Suprapubic skin (tissue), 4 donors: ENCODE measurements at regions not wholly inside any gene's neighbourhood (a gene's known extent, or its start where the extent isn't known, plus 50 kb on each side); places are given as distances from the start of the nearest gene placed in this dataset.

Source experiments
- DNase-seq, 2 donors: peaks; one replicate each; pipeline ENCODE4 v3.0.0-alpha.2; 2019; ENCODE audit warnings: low spot score in 2 of 2
- H3K27ac ChIP-seq: fragments of 200-600 bp; sonication (generic); one replicate; pipeline ENCODE4 v1.5.1; 2019
- H3K27me3 ChIP-seq: fragments of 200-600 bp; sonication (generic); one replicate; pipeline ENCODE4 v1.5.1; 2019
- H3K36me3 ChIP-seq: fragments of 200-600 bp; sonication (generic); one replicate; pipeline ENCODE4 v1.5.1; 2019
- H3K4me1 ChIP-seq: fragments of 200-600 bp; sonication (generic); one replicate; pipeline ENCODE4 v1.5.1; 2019
- H3K4me3 ChIP-seq: fragments of 200-600 bp; sonication (generic); one replicate; pipeline ENCODE4 v1.5.1; 2019; ENCODE audit warnings: mild to moderate bottlenecking
- H3K9me3 ChIP-seq: fragments of 200-600 bp; sonication (generic); one replicate; pipeline ENCODE4 v1.5.1; 2019
- CTCF ChIP-seq, 2 donors: fragments of 200-600 bp in 1 of 2; fragments of 450-650 bp in 1 of 2; sonication (generic) in 1 of 2; IDR thresholded peaks; one replicate each; pipeline ENCODE4 v1.5.1; 2016 to 2019; ENCODE audit warnings: antibody characterized with exemption in 2 of 2, mild to moderate bottlenecking in 1 of 2, moderate library complexity in 1 of 2
- EP300 ChIP-seq: sonication (generic); formaldehyde crosslinking; IDR thresholded peaks from one replicate; pipeline ENCODE4 v1.6.1; 2017; ENCODE audit warnings: antibody characterized with exemption
- POLR2A ChIP-seq, 2 donors: fragments of 450-650 bp; IDR thresholded peaks; one replicate each; pipeline ENCODE4 v1.6.1; 2017; ENCODE audit warnings: antibody characterized with exemption in 2 of 2, mild to moderate bottlenecking in 2 of 2, moderate library complexity in 2 of 2
- POLR2AphosphoS5 ChIP-seq, 3 donors: sonication (generic); formaldehyde crosslinking; IDR thresholded peaks; one replicate each; pipeline ENCODE4 v1.6.1; 2017; ENCODE audit warnings: antibody characterized with exemption in 3 of 3
- WGBS: methylation state at CpG from one replicate; pipeline ENCODE4 v1.1.5; 2018; 5-methylcytosine and 5-hydroxymethylcytosine counted together

- TF ChIP-seq POLR2AphosphoS5 (IDR thresholded peaks at IDR 0.05) (no peak), EP300 (no peak), CTCF (IDR thresholded peaks at IDR 0.05) (no peak), POLR2A (IDR thresholded peaks at IDR 0.05) (no peak)
- Histone ChIP-seq H3K27me3 (no peaks in the 10 kb centered on the region), H3K27ac (no peak overlapping the region), H3K4me1 (no peaks in the 10 kb centered on the region), H3K36me3 (no peaks in the 10 kb centered on the region), H3K9me3 (no peaks in the 10 kb centered on the region), H3K4me3 (no peak overlapping the region)
- WGBS, result 67% methylated on average over 8 of the region's 8 CpGs
- no peak for DNase-seq
Observed at GRCh38 chr5:3401635-3402034, 194.0 kb upstream of the IRX1 start.

- Histone ChIP-seq H3K4me3 (no peak overlapping the region), H3K27ac (no peak overlapping the region), H3K4me1 (no peaks in the 10 kb centered on the region), H3K9me3 (no peaks in the 10 kb centered on the region), H3K36me3 (no peaks in the 10 kb centered on the region), H3K27me3 (no peaks in the 10 kb centered on the region)
- whole genome bisulfite sequencing, result 80% methylated on average over 8 of the region's 8 CpGs
- no peak for DNase-seq
- TF ChIP-seq EP300 (no peak), CTCF (IDR thresholded peaks at IDR 0.05) (no peak), POLR2AphosphoS5 (IDR thresholded peaks at IDR 0.05) (no peak), POLR2A (IDR thresholded peaks at IDR 0.05) (no peak)
Observed at GRCh38 chr5:3400659-3401058, 195.0 kb upstream of the IRX1 start.

GRCh38 chr5:3394891-3395599 lies 200.6 kb upstream of the IRX1 start:
- Histone ChIP-seq H3K27ac (no peak overlapping the region), H3K27me3 (no peaks in the 10 kb centered on the region), H3K4me1 (no peaks in the 10 kb centered on the region), H3K9me3 (no peaks in the 10 kb centered on the region), H3K36me3 (no peaks in the 10 kb centered on the region), H3K4me3 (no peak overlapping the region)
- WGBS, result 48% methylated on average over 12 of the region's 12 CpGs
- TF ChIP-seq POLR2A (IDR thresholded peaks at IDR 0.05) (no peak), CTCF (IDR thresholded peaks at IDR 0.05) (no peak), EP300 (no peak), POLR2AphosphoS5 (IDR thresholded peaks at IDR 0.05) (no peak)
- DNase-seq, result no peak

- H3K27ac ChIP-seq, result no peak overlapping the region
- H3K4me1 ChIP-seq, result no peaks in the 10 kb centered on the region
- no peaks in the 10 kb centered on the region for H3K9me3 ChIP-seq
- 81% methylated on average over 24 of the region's 24 CpGs for WGBS
- H3K36me3 ChIP-seq, result no peaks in the 10 kb centered on the region
- H3K4me3 ChIP-seq, result no peak overlapping the region
- TF ChIP-seq CTCF (IDR thresholded peaks at IDR 0.05) (no peak), POLR2AphosphoS5 (IDR thresholded peaks at IDR 0.05) (no peak), POLR2A (IDR thresholded peaks at IDR 0.05) (no peak), EP300 (no peak)
- DNase-seq, result no peak
- no peaks in the 10 kb centered on the region for H3K27me3 ChIP-seq
Observed at GRCh38 chr5:3393920-3394597, 201.6 kb upstream of the IRX1 start.

- Histone ChIP-seq H3K27me3 (no peaks in the 10 kb centered on the region), H3K27ac (no peak overlapping the region), H3K9me3 (no peaks in the 10 kb centered on the region), H3K4me3 (no peak overlapping the region), H3K36me3 (no peaks in the 10 kb centered on the region), H3K4me1 (no peaks in the 10 kb centered on the region)
- TF ChIP-seq POLR2A (IDR thresholded peaks at IDR 0.05) (no peak), CTCF (IDR thresholded peaks at IDR 0.05) (no peak), POLR2AphosphoS5 (IDR thresholded peaks at IDR 0.05) (no peak)
- 90% methylated on average over 27 of the region's 27 CpGs for WGBS
- DNase-seq, result no peak
Observed at GRCh38 chr5:3393122-3393919, 202.3 kb upstream of the IRX1 start.
